CD4-positive, alpha-beta memory T cell (primary cell): ENCODE measurements at regions not wholly inside any gene's neighbourhood (a gene's known extent, or its start where the extent isn't known, plus 50 kb on each side); places are given as distances from the start of the nearest gene placed in this dataset.
A peak's percentile ranks its signal among the peaks of the same experiment; 100 is the strongest.

Source experiments
- CTCF ChIA-PET: fragments of 350-600 bp; sonication (Branson Sonifier 250); formaldehyde crosslinking; loops from one replicate; lab custom pipeline; 2021; ENCODE audit warnings: inconsistent platforms; ENCODE audit not compliant: partially characterized antibody; lab: Charles Lee
- POLR2A ChIA-PET: fragments of 350-600 bp; sonication (Branson Sonifier 250); formaldehyde crosslinking; loops from one replicate; lab custom pipeline; 2021; ENCODE audit not compliant: partially characterized antibody; lab: Charles Lee
- DNase-seq, 5 donors: peaks; one replicate each; pipeline versions ENCODE4 v3.0.0 to v3.0.0-alpha.2; 2020 to 2022; ENCODE audit warnings: mixed read lengths in 1 of 5
- H3K27ac ChIP-seq: one replicate; pipeline ENCODE4 v1.7.0; 2013; ENCODE audit warnings: low read depth, low read length
- H3K27me3 ChIP-seq: 2 replicates; pipeline ENCODE4 v1.7.0; 2013; ENCODE audit warnings: mild to moderate bottlenecking, low read length, moderate library complexity; ENCODE audit not compliant: insufficient read depth
- H3K36me3 ChIP-seq: 2 replicates; pipeline ENCODE4 v1.7.0; 2013; ENCODE audit warnings: mild to moderate bottlenecking, low read length, moderate library complexity; ENCODE audit not compliant: insufficient read depth
- H3K4me1 ChIP-seq: 2 replicates; pipeline ENCODE4 v1.7.0; 2013; ENCODE audit warnings: mild to moderate bottlenecking, low read length, moderate library complexity; ENCODE audit not compliant: insufficient read depth
- H3K4me3 ChIP-seq, 2 donors: one replicate each; pipeline ENCODE4 v1.7.0; 2013; ENCODE audit warnings: low read length in 2 of 2, mild to moderate bottlenecking in 1 of 2
- H3K9me3 ChIP-seq, 2 donors: one replicate each; pipeline ENCODE4 v1.7.0; 2013; ENCODE audit warnings: low read length in 2 of 2, control low read depth in 1 of 2; ENCODE audit not compliant: control insufficient read depth in 1 of 2
- H3K27ac Mint-ChIP-seq, 7 donors: one replicate each; pipeline ENCODE4 v1.8.0; 2020 to 2021; ENCODE audit warnings: mixed read lengths in 7 of 7, mild to moderate bottlenecking in 6 of 7, inconsistent platforms in 3 of 7, moderate library complexity in 3 of 7
- H3K27me3 Mint-ChIP-seq, 2 donors: one replicate each; pipeline ENCODE4 v1.8.0; 2020 to 2021; ENCODE audit warnings: mixed read lengths in 2 of 2
- H3K36me3 Mint-ChIP-seq, 2 donors: one replicate each; pipeline ENCODE4 v1.8.0; 2020 to 2021; ENCODE audit warnings: mixed read lengths in 2 of 2, inconsistent platforms in 1 of 2, mild to moderate bottlenecking in 1 of 2
- H3K4me1 Mint-ChIP-seq, 4 donors: one replicate each; pipeline ENCODE4 v1.8.0; 2020 to 2021; ENCODE audit warnings: mixed read lengths in 4 of 4, mild to moderate bottlenecking in 1 of 4
- H3K4me3 Mint-ChIP-seq, 8 donors: one replicate each; pipeline ENCODE4 v1.8.0; 2020 to 2021; ENCODE audit warnings: mixed read lengths in 8 of 8, mild to moderate bottlenecking in 7 of 8, moderate library complexity in 6 of 8, inconsistent platforms in 3 of 8
- H3K9me3 Mint-ChIP-seq, 8 donors: one replicate each; pipeline ENCODE4 v1.8.0; 2020 to 2021; ENCODE audit warnings: mixed read lengths in 8 of 8, mild to moderate bottlenecking in 5 of 8, inconsistent platforms in 3 of 8, moderate library complexity in 1 of 8
- intact Hi-C: fragments of 100-400 bp; cut with micrococcal nuclease; formaldehyde crosslinking; loops from one replicate; pipeline ENCODE4 v1.15.1; 2023

GRCh38 chr6:11350294-11350693 lies 117.8 kb upstream of the NEDD9 start:
- Mint-ChIP-seq H3K27me3 (no peaks in the 10 kb centered on the region), H3K4me3 (no peak overlapping the region), H3K36me3 (peaks cover 38 to 66% of the 10 kb centered on the region in 2 donors), H3K27ac (no peak overlapping the region), H3K4me1 (peaks cover 63 to 96% (median 76%) of the 10 kb centered on the region in 4 donors), H3K9me3 (peaks cover 0 to 3% (median 0%) of the 10 kb centered on the region in 8 donors)
- H3K36me3 ChIP-seq = no peaks in the 10 kb centered on the region
- H3K4me3 ChIP-seq = no peak overlapping the region
- no peaks in the 10 kb centered on the region for H3K27me3 ChIP-seq
- no peak overlapping the region for H3K27ac ChIP-seq
- no peak for DNase-seq
- intact Hi-C loops = no loop called here
- ChIA-PET POLR2A (no interaction called here), CTCF (no interaction called here)
- no peaks in the 10 kb centered on the region for H3K9me3 ChIP-seq
- H3K4me1 ChIP-seq = peaks cover 44% of the 10 kb centered on the region

GRCh38 chr6:11349880-11350279 lies 117.4 kb upstream of the NEDD9 start:
- H3K9me3 ChIP-seq = no peaks in the 10 kb centered on the region

GRCh38 chr6:11346516-11346915 lies 114.0 kb upstream of the NEDD9 start:
- peaks cover 44 to 50% of the 10 kb centered on the region in 2 donors for H3K36me3 Mint-ChIP-seq
- POLR2A ChIA-PET = interaction anchor here (1.2 to 3.4 kb wide), 2 partner anchors 14 to 36 kb away, joined by 4 to 12 read pairs; no protein-coding TSS in a partner anchor
- H3K27ac Mint-ChIP-seq = peak overlapping the region in 2 of 7 donors; percentile 2 to 24

More at GRCh38 chr6:11349880-11350279, 117.4 kb upstream of the NEDD9 start:
- POLR2A ChIA-PET = no interaction called here
- Histone ChIP-seq H3K36me3 (no peaks in the 10 kb centered on the region), H3K27ac (no peak overlapping the region), H3K4me1 (peaks cover 43% of the 10 kb centered on the region), H3K4me3 (no peak overlapping the region), H3K27me3 (no peaks in the 10 kb centered on the region)
- DNase-seq = no peak
- CTCF ChIA-PET = no interaction called here
- no peak overlapping the region for H3K4me3 Mint-ChIP-seq
- no peaks in the 10 kb centered on the region for H3K27me3 Mint-ChIP-seq
- H3K4me1 Mint-ChIP-seq = peaks cover 63 to 96% (median 76%) of the 10 kb centered on the region in 4 donors
- intact Hi-C loops = no loop called here
- peaks cover 0 to 3% (median 0%) of the 10 kb centered on the region in 8 donors for H3K9me3 Mint-ChIP-seq
- peaks cover 42 to 63% of the 10 kb centered on the region in 2 donors for H3K36me3 Mint-ChIP-seq
- no peak overlapping the region for H3K27ac Mint-ChIP-seq

GRCh38 chr6:11345536-11345935 lies 113.1 kb upstream of the NEDD9 start:
- peak overlapping the region in 1 of 7 donors; percentile 26 for H3K27ac Mint-ChIP-seq
- Histone ChIP-seq H3K27me3 (no peaks in the 10 kb centered on the region), H3K36me3 (peaks cover 8% of the 10 kb centered on the region), H3K4me1 (peaks cover 47% of the 10 kb centered on the region), H3K4me3 (no peak overlapping the region), H3K9me3 (no peaks in the 10 kb centered on the region), H3K27ac (no peak overlapping the region)
- CTCF ChIA-PET = interaction anchor here (1.7 kb wide), 1 partner anchor 27 kb away, joined by 4 read pairs; no protein-coding TSS in a partner anchor
- peak overlapping the region in 1 of 8 donors; percentile 11 for H3K4me3 Mint-ChIP-seq
- no peak for DNase-seq
- intact Hi-C loops = no loop called here
- H3K9me3 Mint-ChIP-seq = peaks cover 0 to 5% (median 0%) of the 10 kb centered on the region in 8 donors
- H3K4me1 Mint-ChIP-seq = peaks cover 67 to 92% (median 80%) of the 10 kb centered on the region in 4 donors
- no peaks in the 10 kb centered on the region for H3K27me3 Mint-ChIP-seq
- H3K36me3 Mint-ChIP-seq = peaks cover 41 to 50% of the 10 kb centered on the region in 2 donors
- POLR2A ChIA-PET = interaction anchor here (1.2 to 3.4 kb wide), 3 partner anchors 9 to 37 kb away, joined by 3 to 12 read pairs (median 4); no protein-coding TSS in a partner anchor

More at GRCh38 chr6:11346516-11346915, 114.0 kb upstream of the NEDD9 start:
- H3K27me3 ChIP-seq = no peaks in the 10 kb centered on the region
- intact Hi-C loops = no loop called here
- no peak overlapping the region for H3K4me3 ChIP-seq
- H3K4me1 ChIP-seq = peaks cover 47% of the 10 kb centered on the region
- peaks cover 65 to 94% (median 79%) of the 10 kb centered on the region in 4 donors for H3K4me1 Mint-ChIP-seq
- H3K27me3 Mint-ChIP-seq = no peaks in the 10 kb centered on the region
- no peaks in the 10 kb centered on the region for H3K9me3 ChIP-seq
- no peak overlapping the region for H3K4me3 Mint-ChIP-seq
- H3K36me3 ChIP-seq = peaks cover under 1% of the 10 kb centered on the region
- CTCF ChIA-PET = no interaction called here
- H3K27ac ChIP-seq = no peak overlapping the region
- no peak for DNase-seq
- H3K9me3 Mint-ChIP-seq = peaks cover 0 to 5% (median 0%) of the 10 kb centered on the region in 8 donors

- no peak for DNase-seq
- ChIA-PET POLR2A (no interaction called here), CTCF (no interaction called here)
- H3K4me3 Mint-ChIP-seq = peak overlapping the region in 2 of 8 donors; percentile 8 to 44
- H3K9me3 Mint-ChIP-seq = peaks cover 0 to 8% (median 2%) of the 10 kb centered on the region in 8 donors
- Histone ChIP-seq H3K27ac (no peak overlapping the region), H3K4me1 (peaks cover 47% of the 10 kb centered on the region), H3K36me3 (peaks cover 8% of the 10 kb centered on the region), H3K27me3 (no peaks in the 10 kb centered on the region), H3K4me3 (no peak overlapping the region), H3K9me3 (no peaks in the 10 kb centered on the region)
- peak overlapping the region in 6 of 7 donors; percentile 0 to 81 (median 34) for H3K27ac Mint-ChIP-seq
- peaks cover 38 to 51% of the 10 kb centered on the region in 2 donors for H3K36me3 Mint-ChIP-seq
- peaks cover 57 to 87% (median 68%) of the 10 kb centered on the region in 4 donors for H3K4me1 Mint-ChIP-seq
- no peaks in the 10 kb centered on the region for H3K27me3 Mint-ChIP-seq
- intact Hi-C loops = no loop called here
These were observed 111.7 kb upstream of the NEDD9 start for GRCh38 chr6:11343963-11344723.

GRCh38 chr6:11341867-11342266 lies 109.4 kb upstream of the NEDD9 start:
- peaks cover 42 to 43% of the 10 kb centered on the region in 2 donors for H3K36me3 Mint-ChIP-seq
- CTCF ChIA-PET = interaction anchor here (1.1 kb wide), 1 partner anchor 12 kb away, joined by 4 read pairs; no protein-coding TSS in a partner anchor
- Histone ChIP-seq H3K4me3 (no peak overlapping the region), H3K9me3 (no peaks in the 10 kb centered on the region), H3K4me1 (peaks cover 42% of the 10 kb centered on the region), H3K27ac (no peak overlapping the region), H3K27me3 (no peaks in the 10 kb centered on the region), H3K36me3 (peaks cover 8% of the 10 kb centered on the region)
- POLR2A ChIA-PET = no interaction called here
- H3K27me3 Mint-ChIP-seq = no peaks in the 10 kb centered on the region
- H3K27ac Mint-ChIP-seq = peak overlapping the region in 2 of 7 donors; percentile 26 to 48
- peak overlapping the region in 1 of 8 donors; percentile 45 for H3K4me3 Mint-ChIP-seq
- intact Hi-C loops = no loop called here
- H3K9me3 Mint-ChIP-seq = peaks cover 0 to 8% (median 2%) of the 10 kb centered on the region in 8 donors
- H3K4me1 Mint-ChIP-seq = peaks cover 41 to 69% (median 52%) of the 10 kb centered on the region in 4 donors
- DNase-seq = no peak

GRCh38 chr6:11341303-11341702 lies 108.8 kb upstream of the NEDD9 start:
- Mint-ChIP-seq H3K4me1 (peaks cover 40 to 63% (median 49%) of the 10 kb centered on the region in 4 donors), H3K9me3 (peaks cover 0 to 8% (median 2%) of the 10 kb centered on the region in 8 donors), H3K36me3 (peaks cover 42 to 43% of the 10 kb centered on the region in 2 donors), H3K27ac (no peak overlapping the region), H3K4me3 (no peak overlapping the region), H3K27me3 (no peaks in the 10 kb centered on the region)
- H3K27ac ChIP-seq = no peak overlapping the region
- no peaks in the 10 kb centered on the region for H3K9me3 ChIP-seq
- H3K36me3 ChIP-seq = peaks cover 8% of the 10 kb centered on the region
- H3K4me1 ChIP-seq = peaks cover 37% of the 10 kb centered on the region
- ChIA-PET CTCF (interaction anchor here (1.1 kb wide), 1 partner anchor 11 kb away, joined by 4 read pairs; no protein-coding TSS in a partner anchor), POLR2A (no interaction called here)
- H3K4me3 ChIP-seq = no peak overlapping the region
- intact Hi-C loops = no loop called here
- no peaks in the 10 kb centered on the region for H3K27me3 ChIP-seq
- no peak for DNase-seq
